GM10248 (cell line): ENCODE measurements at regions not wholly inside any gene's neighbourhood (a gene's known extent, or its start where the extent isn't known, plus 50 kb on each side); places are given as distances from the start of the nearest gene placed in this dataset.

ENCODE experiments used
- CTCF ChIA-PET: fragments of 300-600 bp; sonication (Branson Sonifier 250); formaldehyde crosslinking; extraction: SDS; loops from one replicate; lab custom pipeline; 2021; ENCODE audit warnings: antibody characterized with exemption; lab: Yijun Ruan, JAX
- POLR2A ChIA-PET: fragments of 350-650 bp; sonication (Branson Sonifier 250); formaldehyde crosslinking; extraction: SDS; loops from one replicate; lab custom pipeline; 2020; ENCODE audit warnings: antibody characterized with exemption; lab: Yijun Ruan, JAX
- DNase-seq: peaks from one replicate; pipeline ENCODE4 v3.0.0; 2012; ENCODE audit errors: extremely low spot score
- TF ChIP-seq, protein P1 (sequence below): IDR thresholded peaks from 2 replicates; pipeline ENCODE4 v1.5.1; 2012; ENCODE audit warnings: mild to moderate bottlenecking, low read depth; ENCODE audit errors: extremely low read depth, missing control alignments, control extremely low read depth

- CTCF ChIA-PET, result interaction anchor here (0.8 to 8.5 kb wide), 5 partner anchors 11 to 83 kb away, joined by 3 to 95 read pairs (median 3); no protein-coding TSS in a partner anchor
- TF ChIP-seq, protein P1, sequence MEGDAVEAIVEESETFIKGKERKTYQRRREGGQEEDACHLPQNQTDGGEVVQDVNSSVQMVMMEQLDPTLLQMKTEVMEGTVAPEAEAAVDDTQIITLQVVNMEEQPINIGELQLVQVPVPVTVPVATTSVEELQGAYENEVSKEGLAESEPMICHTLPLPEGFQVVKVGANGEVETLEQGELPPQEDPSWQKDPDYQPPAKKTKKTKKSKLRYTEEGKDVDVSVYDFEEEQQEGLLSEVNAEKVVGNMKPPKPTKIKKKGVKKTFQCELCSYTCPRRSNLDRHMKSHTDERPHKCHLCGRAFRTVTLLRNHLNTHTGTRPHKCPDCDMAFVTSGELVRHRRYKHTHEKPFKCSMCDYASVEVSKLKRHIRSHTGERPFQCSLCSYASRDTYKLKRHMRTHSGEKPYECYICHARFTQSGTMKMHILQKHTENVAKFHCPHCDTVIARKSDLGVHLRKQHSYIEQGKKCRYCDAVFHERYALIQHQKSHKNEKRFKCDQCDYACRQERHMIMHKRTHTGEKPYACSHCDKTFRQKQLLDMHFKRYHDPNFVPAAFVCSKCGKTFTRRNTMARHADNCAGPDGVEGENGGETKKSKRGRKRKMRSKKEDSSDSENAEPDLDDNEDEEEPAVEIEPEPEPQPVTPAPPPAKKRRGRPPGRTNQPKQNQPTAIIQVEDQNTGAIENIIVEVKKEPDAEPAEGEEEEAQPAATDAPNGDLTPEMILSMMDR, result no peak
- POLR2A ChIA-PET, result interaction anchor here (0.5 kb wide), 1 partner anchor 23 kb away, joined by 3 read pairs; no protein-coding TSS in a partner anchor
- DNase-seq, result no peak
These were observed 123.3 kb downstream of the AKAP11 start for GRCh38 chr13:42395086-42395821.

DNA sequence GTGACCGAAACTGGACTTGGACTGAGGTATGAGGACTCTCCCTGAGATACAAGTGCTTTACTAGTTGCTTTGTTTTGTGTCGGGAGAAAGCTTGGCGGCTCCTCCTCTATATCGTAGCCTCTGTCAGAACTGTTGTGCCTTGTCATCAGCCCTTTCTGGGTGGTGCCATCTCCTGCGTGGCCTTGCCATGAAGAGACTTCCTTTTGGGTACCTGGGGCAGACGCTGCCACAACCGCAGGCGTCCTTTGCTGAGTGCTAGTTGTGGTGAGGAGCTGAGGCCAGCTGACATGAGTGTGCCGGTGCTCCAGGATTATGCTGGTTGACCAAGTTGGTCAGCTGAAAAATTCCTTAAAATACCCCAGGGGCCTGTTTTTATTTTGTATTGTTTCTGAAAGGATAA, 124.5 kb downstream of the AKAP11 start:
- ChIA-PET POLR2A (interaction anchor here (1.1 kb wide), 1 partner anchor 19 kb away, joined by 5 read pairs; no protein-coding TSS in a partner anchor), CTCF (interaction anchor here (1.0 to 8.5 kb wide), 4 partner anchors 11 to 81 kb away, joined by 3 to 95 read pairs (median 6); no protein-coding TSS in a partner anchor)
- DNase-seq, result no peak
- TF ChIP-seq, protein P1, result no peak

- ChIA-PET POLR2A (interaction anchor here (1.1 kb wide), 1 partner anchor 19 kb away, joined by 5 read pairs; no protein-coding TSS in a partner anchor), CTCF (interaction anchor here (1.0 to 8.5 kb wide), 4 partner anchors 10 to 81 kb away, joined by 3 to 95 read pairs (median 6); no protein-coding TSS in a partner anchor)
- no peak for DNase-seq
- TF ChIP-seq, protein P1, result no peak
These were observed 125.1 kb downstream of the AKAP11 start for GRCh38 chr13:42396901-42397655.

DNA sequence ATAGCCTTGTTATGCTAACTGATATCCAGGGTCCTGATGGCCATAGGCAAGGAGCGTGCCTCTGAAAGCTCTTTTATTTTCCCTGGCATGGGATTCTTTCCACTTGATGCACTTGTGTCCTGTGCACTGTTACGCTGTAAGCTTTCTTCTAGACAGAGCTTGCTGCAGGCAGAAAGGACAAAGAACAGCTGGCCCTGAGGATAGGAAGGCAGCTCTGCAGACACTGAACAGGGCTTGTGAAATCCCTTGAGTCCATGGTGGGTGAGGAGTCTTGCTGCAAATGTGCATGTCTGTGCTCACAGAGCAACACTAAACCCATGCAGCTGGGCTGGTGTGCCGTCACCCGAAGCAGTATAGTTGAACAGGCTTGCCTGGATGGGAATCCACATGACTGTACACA, 126.6 kb downstream of the AKAP11 start:
- ChIA-PET CTCF (interaction anchor here (1.1 to 8.5 kb wide), 4 partner anchors 10 to 65 kb away, joined by 3 to 95 read pairs (median 4); no protein-coding TSS in a partner anchor), POLR2A (no interaction called here)
- no peak for DNase-seq
- TF ChIP-seq, protein P1, result no peak

DNA sequence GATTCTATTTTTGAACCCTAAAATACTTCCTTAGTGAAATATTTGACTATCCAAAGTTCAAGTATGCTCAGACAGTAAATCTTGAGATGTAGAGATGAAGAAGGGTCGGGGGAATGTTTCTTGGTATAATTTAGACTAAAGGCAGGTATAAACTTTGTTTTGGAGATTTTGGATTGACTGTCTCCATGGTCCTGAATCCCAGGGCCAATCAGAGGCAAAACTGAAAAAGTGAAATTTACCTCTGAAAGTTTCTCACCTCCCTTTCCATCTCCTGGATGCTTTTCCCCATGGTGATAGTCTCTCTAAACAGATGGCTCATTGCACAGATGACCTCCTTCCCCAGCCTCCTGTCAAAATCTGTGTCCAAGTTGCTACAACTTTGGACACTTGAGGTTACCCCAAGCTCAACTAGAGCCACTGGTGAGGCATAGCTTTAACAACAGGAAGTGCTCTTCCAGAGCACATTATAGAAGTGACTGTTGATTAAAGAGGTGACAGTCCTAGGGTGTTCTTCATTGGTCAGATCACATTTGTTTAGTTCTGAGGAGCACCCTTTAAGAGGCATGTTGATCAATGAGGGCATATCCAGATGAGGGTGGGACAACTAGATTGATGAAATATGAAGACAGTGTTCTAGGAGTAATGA, 128.4 kb downstream of the AKAP11 start:
- ChIA-PET POLR2A (interaction anchor here (1.2 kb wide), 1 partner anchor 13 kb away, joined by 3 read pairs; no protein-coding TSS in a partner anchor), CTCF (interaction anchor here (1.0 to 5.4 kb wide), 3 partner anchors 8 to 20 kb away, joined by 3 to 37 read pairs (median 7); no protein-coding TSS in a partner anchor)
- no peak for DNase-seq
- TF ChIP-seq, protein P1, result no peak
